Keratinocyte (primary cell): ENCODE measurements at regions not wholly inside any gene's neighbourhood (a gene's known extent, or its start where the extent isn't known, plus 50 kb on each side); places are given as distances from the start of the nearest gene placed in this dataset.

ENCODE experiments used
- DNase-seq: peaks from one replicate; pipeline ENCODE4 v3.0.0-alpha.2; 2011; ENCODE audit warnings: low read depth, missing footprints, low spot score
- FAIRE-seq: peaks from 2 replicates; lab custom pipeline; 2011; peaks lifted over from hg19 to GRCh38; lab: Jason Lieb, UNC
- H2AFZ ChIP-seq: 2 replicates; pipeline ENCODE4 v1.6.0; 2012; ENCODE audit warnings: low read length, control low read depth, inconsistent platforms; ENCODE audit not compliant: control insufficient read depth
- H3K27ac ChIP-seq: 2 replicates; pipeline ENCODE4 v1.5.1; 2011; ENCODE audit warnings: low read length; ENCODE audit not compliant: control insufficient read depth, insufficient read depth
- H3K27me3 ChIP-seq: 3 replicates; pipeline ENCODE4 v1.6.0; 2011; ENCODE audit warnings: low read length; ENCODE audit not compliant: control insufficient read depth, insufficient read depth; ENCODE audit errors: extremely low read depth
- H3K36me3 ChIP-seq, 2 experiments: 2 replicates in 1 of 2; 3 replicates in 1 of 2; pipeline ENCODE4 v1.5.1; 2011; ENCODE audit warnings: low read length in 2 of 2, mild to moderate bottlenecking in 1 of 2; ENCODE audit not compliant: control insufficient read depth in 2 of 2, insufficient read depth in 2 of 2; ENCODE audit errors: extremely low read depth in 1 of 2
- H3K4me1 ChIP-seq: 3 replicates; pipeline ENCODE4 v1.5.1; 2011; ENCODE audit warnings: low read length; ENCODE audit not compliant: control insufficient read depth, insufficient read depth; ENCODE audit errors: extremely low read depth
- H3K4me2 ChIP-seq: 3 replicates; pipeline ENCODE4 v1.6.0; 2011; ENCODE audit warnings: low read depth, low read length; ENCODE audit not compliant: control insufficient read depth, insufficient read depth; ENCODE audit errors: extremely low read depth
- H3K4me3 ChIP-seq, 3 experiments: fragments of 200-600 bp in 1 of 3; sonication (generic) in 1 of 3; 2 replicates in 2 of 3; 3 replicates in 1 of 3; pipeline ENCODE4 v1.5.1; 2011 to 2016; ENCODE audit warnings: low read length in 3 of 3, mild to moderate bottlenecking in 3 of 3, control low read depth in 2 of 3, inconsistent platforms in 1 of 3, low read depth in 1 of 3, mixed read lengths in 1 of 3, mixed run types in 1 of 3, moderate library complexity in 1 of 3; ENCODE audit not compliant: control insufficient read depth in 2 of 3, insufficient read depth in 2 of 3; ENCODE audit errors: extremely low read depth in 1 of 3
- H3K79me2 ChIP-seq: 2 replicates; pipeline ENCODE4 v1.6.0; 2012; ENCODE audit warnings: low read length; ENCODE audit not compliant: control insufficient read depth, insufficient read depth
- H3K9ac ChIP-seq: 3 replicates; pipeline ENCODE4 v1.6.0; 2011; ENCODE audit warnings: low read length; ENCODE audit not compliant: control insufficient read depth, insufficient read depth; ENCODE audit errors: extremely low read depth
- H3K9me1 ChIP-seq: 3 replicates; pipeline ENCODE4 v1.6.0; 2011; ENCODE audit warnings: low read length; ENCODE audit not compliant: control insufficient read depth, insufficient read depth; ENCODE audit errors: extremely low read depth
- H3K9me3 ChIP-seq: 2 replicates; pipeline ENCODE4 v1.5.1; 2012; ENCODE audit warnings: low read depth, low read length; ENCODE audit not compliant: control insufficient read depth
- H4K20me1 ChIP-seq: 3 replicates; pipeline ENCODE4 v1.6.0; 2011; ENCODE audit warnings: low read length; ENCODE audit not compliant: control insufficient read depth, insufficient read depth; ENCODE audit errors: extremely low read depth
- CTCF ChIP-seq, 3 experiments: IDR thresholded peaks in 1 of 3; conservative IDR thresholded peaks in 1 of 3; optimal IDR thresholded peaks in 1 of 3; 2 replicates in 2 of 3; 3 replicates in 1 of 3; pipeline versions ENCODE3 to v1.5.1; 2011; ENCODE audit warnings: low read length in 3 of 3, mild to moderate bottlenecking in 3 of 3, moderate library complexity in 2 of 3, control low read depth in 1 of 3, inconsistent platforms in 1 of 3; ENCODE audit not compliant: insufficient read depth in 2 of 3; ENCODE audit errors: extremely low read depth in 1 of 3
- EZH2 ChIP-seq: IDR thresholded peaks from one replicate; pipeline ENCODE4 v1.6.1; 2012; ENCODE audit warnings: inconsistent platforms, mild to moderate bottlenecking, low read length, moderate library complexity
- dilution Hi-C: fragments of 300-500 bp; cut with MboI; formaldehyde crosslinking; loops from one replicate; pipeline ENCODE4 v1.7.0; 2020; ENCODE audit warnings: low sequenced_read_pairs; ENCODE audit not compliant: extremely low pct_ligation_motif_present

- Histone ChIP-seq H4K20me1 (no peaks in the 10 kb centered on the region), H2AFZ (no peak overlapping the region), H3K9me1 (no peaks in the 10 kb centered on the region), H3K9me3 (no peaks in the 10 kb centered on the region), H3K79me2 (no peaks in the 10 kb centered on the region), H3K4me2 (no peak overlapping the region), H3K27ac (no peak overlapping the region), H3K36me3 (no peaks in the 10 kb centered on the region), H3K4me3 (no peak overlapping the region), H3K27me3 (no peaks in the 10 kb centered on the region), H3K9ac (no peak overlapping the region), H3K4me1 (no peaks in the 10 kb centered on the region)
- TF ChIP-seq EZH2 (no peak), CTCF (optimal IDR thresholded peaks at IDR 0.05 in 1 of 3, IDR thresholded peaks at IDR 0.05 in 1 of 3, conservative IDR thresholded peaks at IDR 0.05 in 1 of 3; ENCODE audit: extremely low read depth in 1 of 3, insufficient read depth in 2 of 3, low read length in 3 of 3) (no peak)
- FAIRE-seq (no peak), DNase-seq (no peak)
- dilution Hi-C loops = no loop called here
Observed at GRCh38 chr11:37724315-37724714, 1126.3 kb upstream of the RAG2 start.

- no peaks in the 10 kb centered on the region for H3K4me1 ChIP-seq
- H3K4me3 ChIP-seq = no peak overlapping the region
- no peaks in the 10 kb centered on the region for H3K36me3 ChIP-seq
- H3K4me2 ChIP-seq = no peak overlapping the region
- dilution Hi-C loops = no loop called here
- H3K79me2 ChIP-seq = no peaks in the 10 kb centered on the region
- no peaks in the 10 kb centered on the region for H4K20me1 ChIP-seq
- DNase-seq = no peak
- no peaks in the 10 kb centered on the region for H3K9me3 ChIP-seq
- FAIRE-seq = no peak
- H3K27ac ChIP-seq = no peak overlapping the region
- H3K9me1 ChIP-seq = no peaks in the 10 kb centered on the region
- no peak overlapping the region for H2AFZ ChIP-seq
- no peak overlapping the region for H3K9ac ChIP-seq
- H3K27me3 ChIP-seq = no peaks in the 10 kb centered on the region
- TF ChIP-seq CTCF (optimal IDR thresholded peaks at IDR 0.05 in 1 of 3, IDR thresholded peaks at IDR 0.05 in 1 of 3, conservative IDR thresholded peaks at IDR 0.05 in 1 of 3; ENCODE audit: extremely low read depth in 1 of 3, insufficient read depth in 2 of 3, low read length in 3 of 3) (no peak), EZH2 (no peak)
Observed at GRCh38 chr11:37721485-37721884, 1123.4 kb upstream of the RAG2 start.
